HG03025 (cell line): ENCODE measurements at regions not wholly inside any gene's neighbourhood (a gene's known extent, or its start where the extent isn't known, plus 50 kb on each side); places are given as distances from the start of the nearest gene placed in this dataset.

Source experiments
- ATAC-seq: cut with Tn5 transposase; IDR thresholded peaks from one replicate; pipeline ENCODE4 v1.9.1; 2021; ENCODE audit warnings: mild to moderate bottlenecking, moderate library complexity; ENCODE audit not compliant: unreplicated experiment, low FRiP score

GRCh38 chr5:109917154-109917546 is 227.4 kb downstream of the MAN2A1 start:
- no peak for ATAC-seq

- no peak for ATAC-seq
Measured at GRCh38 chr5:109917966-109918365, 228.2 kb downstream of the MAN2A1 start.

DNA sequence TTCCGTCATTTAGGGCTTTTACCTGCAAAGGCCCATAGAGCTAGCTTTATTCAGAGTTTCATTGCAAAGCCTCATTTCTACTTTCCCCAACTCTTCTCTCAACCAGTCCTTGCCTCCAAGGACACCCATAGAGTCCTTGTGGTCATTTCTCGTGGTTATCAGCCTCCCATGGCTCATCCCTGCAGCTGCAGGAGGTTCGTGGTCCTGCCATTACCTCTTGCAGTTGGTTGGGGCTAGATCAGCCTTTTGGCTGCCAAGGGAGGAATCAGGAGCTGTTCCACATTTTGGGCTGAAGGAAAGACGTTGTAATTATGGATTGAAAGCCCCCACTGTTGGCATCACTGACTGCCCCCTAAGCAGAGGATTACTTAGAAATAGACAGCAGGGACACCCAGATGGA is 231.0 kb downstream of the MAN2A1 start:
- no peak for ATAC-seq

GRCh38 chr5:109921735-109922380 is 232.1 kb downstream of the MAN2A1 start:
- peak; percentile 63 for ATAC-seq

DNA sequence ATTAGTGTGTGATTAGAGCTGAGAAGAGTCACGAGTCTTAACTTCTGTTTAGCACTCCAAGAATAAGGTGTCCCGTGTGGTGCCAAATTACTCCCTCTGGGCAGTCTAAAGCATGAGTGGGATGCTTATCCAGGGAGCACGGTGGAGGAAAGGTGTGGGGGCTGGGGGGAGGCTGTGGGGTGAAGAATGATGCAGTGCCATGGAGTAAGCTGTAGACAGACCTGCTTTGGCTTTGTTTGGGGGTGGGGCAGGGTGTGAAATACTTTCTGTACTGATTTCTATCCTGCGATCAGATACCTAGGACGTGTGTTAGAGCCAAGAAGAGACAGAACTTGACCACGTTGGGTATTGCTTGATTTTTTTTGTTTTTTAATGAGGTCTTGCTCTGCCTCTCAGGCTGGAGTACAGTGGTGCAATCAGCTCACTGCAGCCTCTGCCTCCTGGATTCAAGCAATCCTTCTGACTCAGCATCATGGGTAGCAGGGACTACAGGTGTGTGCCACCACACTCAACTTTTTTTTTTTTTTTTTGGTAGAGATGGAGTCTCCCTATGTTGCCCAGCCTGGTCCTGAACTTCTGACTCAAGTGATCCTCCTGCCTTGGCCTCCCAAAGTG is 232.8 kb downstream of the MAN2A1 start:
- no peak for ATAC-seq

DNA sequence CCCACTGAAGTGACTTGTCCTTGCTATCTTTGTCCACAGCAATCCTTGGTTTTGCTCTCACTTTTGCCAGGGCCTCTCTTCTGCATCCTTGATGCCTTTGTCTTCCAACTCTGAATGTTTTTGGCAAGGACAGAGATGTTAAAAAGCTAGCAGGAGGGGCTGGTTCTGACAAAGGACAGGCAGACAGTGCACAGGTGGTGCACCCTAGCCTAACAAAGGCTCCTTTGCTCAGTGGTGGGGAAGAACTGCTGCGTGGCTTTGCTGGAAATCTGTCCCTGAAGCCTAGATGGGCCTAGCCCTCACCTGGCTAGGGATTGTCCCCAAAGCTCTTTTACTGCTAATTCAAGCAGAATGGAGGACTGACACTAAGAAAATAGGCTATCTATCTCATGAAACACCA is 233.5 kb downstream of the MAN2A1 start:
- ATAC-seq: no peak

GRCh38 chr5:109924237-109925107 is 234.7 kb downstream of the MAN2A1 start:
- ATAC-seq: no peak

GRCh38 chr5:109927639-109928038 is 237.9 kb downstream of the MAN2A1 start:
- ATAC-seq: no peak

DNA sequence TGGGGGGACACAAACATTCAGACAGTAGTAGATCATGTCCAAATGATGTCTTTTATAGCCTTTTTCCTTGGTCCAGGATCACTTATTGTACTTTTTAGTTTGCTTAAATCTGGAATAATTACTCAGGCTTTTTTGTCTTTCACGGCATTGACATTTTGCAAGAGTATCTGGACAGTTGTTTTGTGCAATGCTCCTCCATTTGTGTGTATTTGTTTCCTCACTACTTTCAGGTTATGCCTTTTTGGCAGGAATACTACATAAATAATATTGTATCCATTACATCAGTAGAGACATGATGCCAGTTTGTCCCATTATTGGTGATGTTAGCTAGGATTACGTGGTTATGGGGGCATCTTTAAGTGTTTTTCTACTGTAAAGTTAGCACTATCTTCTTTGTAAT is 238.3 kb downstream of the MAN2A1 start:
- no peak for ATAC-seq

DNA sequence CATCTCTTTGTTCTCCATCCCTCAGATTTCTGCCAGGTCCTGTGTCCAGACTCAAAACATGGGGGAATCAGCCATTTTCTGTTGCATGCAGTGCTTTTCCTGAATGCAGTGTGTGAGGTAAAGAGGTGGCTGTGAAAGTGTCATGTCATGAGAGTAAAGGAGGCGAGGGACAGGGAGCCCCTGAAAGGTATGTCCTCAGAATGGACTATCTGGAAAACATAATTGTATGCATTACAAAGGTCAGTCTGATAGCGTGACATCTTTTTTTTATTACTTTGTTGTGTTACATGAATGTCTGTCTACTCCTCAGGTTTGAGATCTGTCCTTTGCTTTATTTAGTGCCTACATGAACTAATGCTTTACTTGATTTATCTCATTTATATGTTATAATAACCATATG is 239.1 kb downstream of the MAN2A1 start:
- no peak for ATAC-seq

GRCh38 chr5:109929376-109929775 is 239.6 kb downstream of the MAN2A1 start:
- no peak for ATAC-seq

- no peak for ATAC-seq
Measured at GRCh38 chr5:109929911-109930310, 240.2 kb downstream of the MAN2A1 start.

DNA sequence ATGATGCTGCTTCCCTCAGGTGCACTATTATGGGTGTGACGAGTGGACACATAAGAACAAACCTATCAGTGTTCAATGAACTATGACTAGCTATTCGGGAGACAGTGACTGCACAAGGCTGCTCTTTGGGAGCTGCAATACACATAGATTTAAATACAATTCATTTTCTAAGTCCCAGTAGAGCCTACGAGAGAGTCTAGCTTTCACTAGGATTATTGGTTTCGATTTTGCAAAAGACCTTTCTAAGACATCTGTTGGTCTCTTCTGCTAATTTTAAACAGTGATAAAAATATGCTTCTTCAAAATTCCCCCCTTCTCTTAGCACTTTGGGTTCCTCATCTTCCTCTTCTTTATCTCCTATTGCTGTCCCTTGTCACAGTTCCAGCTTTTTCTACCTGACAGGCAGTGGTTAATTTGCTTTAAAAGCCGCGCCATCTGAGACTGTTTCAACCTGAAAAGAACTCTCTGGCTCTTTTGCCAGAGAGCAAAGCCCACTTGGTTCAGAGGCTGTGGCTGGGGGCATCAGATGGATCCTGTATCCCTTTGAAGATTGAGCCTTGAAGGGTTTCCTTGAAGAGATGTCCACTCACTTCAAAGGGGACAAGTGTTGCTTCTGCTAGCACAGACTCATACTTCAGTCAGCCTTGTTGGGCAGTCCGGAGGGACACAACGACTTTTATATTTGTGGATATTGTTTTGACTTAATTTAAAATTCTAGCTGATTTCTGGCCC is 241.5 kb downstream of the MAN2A1 start:
- peak; percentile 50 for ATAC-seq

DNA sequence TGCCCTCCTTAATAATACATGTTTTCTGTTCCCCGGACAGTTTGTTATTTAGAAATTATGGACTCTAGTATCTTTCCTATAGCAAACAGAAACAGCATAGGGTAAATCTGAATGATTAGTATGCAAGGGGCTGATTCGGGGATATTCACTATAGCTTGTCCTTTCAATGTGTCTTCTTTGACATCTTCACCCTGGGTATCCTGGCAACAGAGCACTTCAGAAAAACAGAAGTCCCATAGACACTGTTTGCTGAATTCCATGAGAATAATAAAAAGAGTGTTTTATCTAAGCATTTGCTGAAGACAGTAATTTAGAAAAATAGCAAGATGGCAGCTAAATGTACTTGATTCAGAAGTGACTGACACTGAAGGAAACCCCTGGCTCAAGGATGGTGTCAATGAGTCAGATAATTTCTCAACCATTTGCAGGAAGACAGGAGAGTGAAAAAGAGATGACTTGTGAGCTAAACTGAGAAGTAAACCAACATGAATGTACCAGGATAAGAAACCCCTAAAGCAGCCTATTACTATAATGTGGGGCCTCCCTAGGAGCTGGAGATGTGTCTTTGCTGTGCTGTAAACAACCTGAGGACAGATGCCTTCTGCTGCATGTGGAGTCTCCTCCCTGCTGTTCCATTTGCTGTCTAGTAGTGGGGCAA is 246.2 kb downstream of the MAN2A1 start:
- ATAC-seq: no peak

DNA sequence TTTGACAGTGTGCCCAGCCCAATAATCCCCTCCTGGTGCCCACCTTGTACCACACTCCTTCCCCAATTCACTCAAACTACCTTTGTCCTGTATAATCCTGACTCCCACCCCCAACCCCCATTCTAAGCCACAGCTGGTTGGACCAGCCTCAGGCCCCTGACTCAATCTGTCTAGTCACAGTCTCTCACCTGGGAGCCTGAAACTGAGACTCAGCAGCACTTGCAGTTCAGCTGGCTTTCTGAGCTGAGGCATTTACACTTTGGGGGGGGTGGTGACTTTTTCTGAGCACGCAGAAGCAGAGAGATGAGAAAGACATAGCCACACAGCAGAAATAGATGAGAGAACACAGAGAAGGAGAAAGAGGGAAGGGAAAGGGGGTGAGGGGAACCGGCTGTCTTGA is 247.3 kb downstream of the MAN2A1 start:
- peak; percentile 96 for ATAC-seq

DNA sequence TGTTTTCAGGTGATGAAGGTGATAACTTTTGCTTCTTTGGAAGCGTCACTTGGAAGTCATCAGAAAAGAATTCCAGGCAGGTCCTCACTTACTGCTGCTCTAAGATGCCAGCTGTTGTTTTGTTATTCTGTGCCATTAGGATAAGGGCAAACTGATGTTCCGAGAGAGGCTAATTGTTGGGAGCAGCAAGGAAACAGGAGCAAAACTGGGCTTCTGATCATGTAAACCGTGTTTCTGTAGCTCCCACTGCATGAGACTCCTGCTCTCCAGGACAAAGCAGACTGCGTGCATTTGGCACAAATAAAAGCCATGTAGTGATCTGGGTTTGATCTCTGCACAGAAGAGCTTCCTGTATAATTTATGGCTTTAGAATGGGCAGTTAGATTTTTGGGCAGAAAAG is 248.2 kb downstream of the MAN2A1 start:
- ATAC-seq: no peak

GRCh38 chr5:109938453-109938852 is 248.7 kb downstream of the MAN2A1 start:
- no peak for ATAC-seq

DNA sequence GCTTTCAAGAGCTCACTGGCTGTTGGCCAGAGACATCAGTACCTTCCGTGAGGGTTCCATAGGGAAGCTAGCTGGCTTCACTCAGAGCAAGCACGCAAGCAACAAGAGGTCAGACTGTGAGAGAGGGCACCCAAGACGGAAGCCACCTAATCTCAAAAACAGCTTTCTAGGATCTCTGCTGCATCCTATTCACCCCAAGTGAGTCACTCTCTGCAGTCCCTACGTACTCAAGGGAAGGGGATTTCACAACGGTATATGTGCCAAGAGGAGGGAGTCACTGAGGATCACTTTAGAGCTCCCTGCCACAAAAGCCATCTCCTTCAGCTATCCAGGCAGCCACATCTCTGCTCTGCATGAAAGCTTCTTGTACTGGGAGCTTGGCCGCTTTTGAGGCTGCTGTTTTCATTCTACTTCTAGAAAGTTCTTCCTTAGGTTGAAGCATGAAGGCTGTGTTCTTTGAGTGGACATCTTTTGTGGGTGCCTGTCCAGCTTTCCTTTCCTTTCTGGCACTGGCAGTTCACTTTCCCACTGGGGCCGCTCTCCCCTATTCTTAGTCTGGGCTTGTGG is 249.5 kb downstream of the MAN2A1 start:
- no peak for ATAC-seq

DNA sequence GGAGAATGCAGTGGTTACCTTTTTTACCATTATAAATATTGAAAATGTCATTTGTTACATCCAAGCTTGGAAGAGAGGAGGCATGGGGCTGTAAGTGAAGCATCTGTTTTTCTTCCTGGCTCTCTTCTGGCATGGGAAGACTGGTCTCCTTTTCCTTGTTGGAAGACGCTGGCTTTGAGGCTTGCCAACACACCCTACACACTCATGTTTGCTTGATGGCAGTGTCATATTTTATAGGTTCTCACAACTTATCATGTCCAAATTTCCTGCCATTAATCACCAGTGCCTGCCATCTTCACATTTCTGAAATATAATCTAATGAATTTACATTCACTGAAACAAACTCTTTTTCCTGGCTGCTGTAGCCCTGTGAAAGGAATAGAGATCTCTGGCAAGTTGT is 252.9 kb downstream of the MAN2A1 start:
- ATAC-seq: no peak

- no peak for ATAC-seq
Measured at GRCh38 chr5:109943701-109944235, 254.0 kb downstream of the MAN2A1 start.
